C4-2B (cell line): ENCODE measurements at regions not wholly inside any gene's neighbourhood (a gene's known extent, or its start where the extent isn't known, plus 50 kb on each side); places are given as distances from the start of the nearest gene placed in this dataset.
A peak's percentile ranks its signal among the peaks of the same experiment; 100 is the strongest.
"Not testable (repeated sequence)": the region's sequence is repeated elsewhere in the genome, so short reads cannot be mapped to it uniquely, and the experiment has no call there.

Experiments
- H3K27ac ChIP-seq: fragments of 450-650 bp; 2 replicates; pipeline ENCODE4 v1.5.1; 2017
- ZFX ChIP-seq: fragments of 450-650 bp; IDR thresholded peaks from 2 replicates; pipeline ENCODE4 v1.6.1; 2017
- TF ChIP-seq, protein P1 (sequence below): fragments of 450-650 bp; conservative IDR thresholded peaks from 2 replicates; pipeline ENCODE4 v1.5.1; 2017; ENCODE audit warnings: mild to moderate bottlenecking

- H3K27ac ChIP-seq = no peak overlapping the region
- TF ChIP-seq ZFX = no peak
- TF ChIP-seq, protein P1, sequence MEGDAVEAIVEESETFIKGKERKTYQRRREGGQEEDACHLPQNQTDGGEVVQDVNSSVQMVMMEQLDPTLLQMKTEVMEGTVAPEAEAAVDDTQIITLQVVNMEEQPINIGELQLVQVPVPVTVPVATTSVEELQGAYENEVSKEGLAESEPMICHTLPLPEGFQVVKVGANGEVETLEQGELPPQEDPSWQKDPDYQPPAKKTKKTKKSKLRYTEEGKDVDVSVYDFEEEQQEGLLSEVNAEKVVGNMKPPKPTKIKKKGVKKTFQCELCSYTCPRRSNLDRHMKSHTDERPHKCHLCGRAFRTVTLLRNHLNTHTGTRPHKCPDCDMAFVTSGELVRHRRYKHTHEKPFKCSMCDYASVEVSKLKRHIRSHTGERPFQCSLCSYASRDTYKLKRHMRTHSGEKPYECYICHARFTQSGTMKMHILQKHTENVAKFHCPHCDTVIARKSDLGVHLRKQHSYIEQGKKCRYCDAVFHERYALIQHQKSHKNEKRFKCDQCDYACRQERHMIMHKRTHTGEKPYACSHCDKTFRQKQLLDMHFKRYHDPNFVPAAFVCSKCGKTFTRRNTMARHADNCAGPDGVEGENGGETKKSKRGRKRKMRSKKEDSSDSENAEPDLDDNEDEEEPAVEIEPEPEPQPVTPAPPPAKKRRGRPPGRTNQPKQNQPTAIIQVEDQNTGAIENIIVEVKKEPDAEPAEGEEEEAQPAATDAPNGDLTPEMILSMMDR = no peak
Observed at GRCh38 chr22:48483764-48484528, 1343.7 kb downstream of the BRD1 start.

DNA sequence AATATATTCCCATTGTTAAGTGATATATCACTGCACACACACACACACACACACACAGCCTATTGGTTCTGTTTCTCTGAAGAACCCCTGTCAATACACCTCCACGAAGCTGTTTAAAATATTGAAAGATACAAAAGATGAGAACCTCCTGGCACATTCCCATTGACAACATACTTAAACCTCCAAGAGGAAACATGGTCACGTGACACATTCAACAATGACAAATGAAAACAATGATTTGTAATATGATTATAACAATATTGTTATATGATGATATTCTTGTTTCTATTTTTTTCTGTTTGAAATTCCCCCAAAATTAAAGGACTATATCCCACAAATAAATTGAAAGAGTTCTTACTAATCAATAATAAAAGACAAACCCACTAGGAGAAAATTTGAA lies 1344.9 kb downstream of the BRD1 start:
- H3K27ac ChIP-seq = no peak overlapping the region
- TF ChIP-seq, protein P1 = no peak
- TF ChIP-seq ZFX = no peak

- not testable (repeated sequence) for H3K27ac ChIP-seq
Observed at GRCh38 chr22:48482198-48482597, 1345.5 kb downstream of the BRD1 start.

GRCh38 chr22:48481748-48482147 lies 1345.9 kb downstream of the BRD1 start:
- H3K27ac ChIP-seq = no peak overlapping the region
- TF ChIP-seq, protein P1 = no peak
- no peak for TF ChIP-seq ZFX

GRCh38 chr22:48478529-48479265 lies 1349.0 kb downstream of the BRD1 start:
- TF ChIP-seq, protein P1 = no peak
- no peak for TF ChIP-seq ZFX
- H3K27ac ChIP-seq = no peak overlapping the region

GRCh38 chr22:48478124-48478523 lies 1349.5 kb downstream of the BRD1 start:
- TF ChIP-seq ZFX = no peak
- TF ChIP-seq, protein P1 = no peak
- H3K27ac ChIP-seq = no peak overlapping the region

- TF ChIP-seq, protein P1 = no peak
- no peak for TF ChIP-seq ZFX
Observed at GRCh38 chr22:48477031-48477721, 1350.5 kb downstream of the BRD1 start.

More at GRCh38 chr22:48477031-48477721, 1350.5 kb downstream of the BRD1 start:
- H3K27ac ChIP-seq = peak overlapping the region; percentile 10
